Right lobe of liver (tissue), 6 donors: ENCODE measurements at regions not wholly inside any gene's neighbourhood (a gene's known extent, or its start where the extent isn't known, plus 50 kb on each side); places are given as distances from the start of the nearest gene placed in this dataset.

Source experiments
- ATAC-seq, 4 donors: fragments of 200-7000 bp; cut with Tn5 transposase; one replicate each; pipeline ENCODE4 v1.9.1; 2020; ENCODE audit warnings: mild to moderate bottlenecking in 4 of 4, moderate library complexity in 4 of 4
- DNase-seq, 3 donors: peaks; one replicate each; pipeline ENCODE4 v3.0.0-alpha.2; 2020
- H3K27ac ChIP-seq, 3 donors: fragments of 200-600 bp; one replicate each; pipeline ENCODE4 v1.8.0; 2022
- H3K27me3 ChIP-seq, 2 donors: fragments of 200-600 bp; one replicate each; pipeline ENCODE4 v1.8.0; 2022
- H3K36me3 ChIP-seq, 4 donors: fragments of 200-600 bp; sonication (generic) in 1 of 4; one replicate each; pipeline versions ENCODE4 v1.5.1 to v1.8.0; 2017 to 2022; ENCODE audit warnings: control low read depth in 1 of 4
- H3K4me1 ChIP-seq, 4 donors: fragments of 200-600 bp; sonication (generic) in 1 of 4; one replicate each; pipeline versions ENCODE4 v1.5.1 to v1.8.0; 2017 to 2022; ENCODE audit warnings: control low read depth in 1 of 4
- H3K4me3 ChIP-seq, 3 donors: fragments of 200-600 bp; one replicate each; pipeline ENCODE4 v1.8.0; 2022
- H3K9me3 ChIP-seq, 4 donors: fragments of 200-600 bp; sonication (generic) in 1 of 4; one replicate each; pipeline versions ENCODE4 v1.5.1 to v1.8.0; 2017 to 2022; ENCODE audit warnings: control low read depth in 1 of 4
- CTCF ChIP-seq, 4 donors: fragments of 200-600 bp in 3 of 4; fragments of 450-650 bp in 1 of 4; IDR thresholded peaks; one replicate each; pipeline versions ENCODE4 v1.5.1 to v1.8.0; 2016 to 2022; ENCODE audit warnings: antibody characterized with exemption in 4 of 4, mild to moderate bottlenecking in 2 of 4
- POLR2A ChIP-seq: fragments of 450-650 bp; IDR thresholded peaks from one replicate; pipeline ENCODE4 v1.6.1; 2017; ENCODE audit warnings: antibody characterized with exemption, mild to moderate bottlenecking
- WGBS: methylation state at CpG from one replicate; pipeline ENCODE4 v1.1.6; 2018; ENCODE audit warnings: low coverage, low lambda C conversion rate; ENCODE audit not compliant: insufficient coverage; ENCODE audit errors: missing lambda C conversion rate; 5-methylcytosine and 5-hydroxymethylcytosine counted together
- intact Hi-C, 2 donors: fragments of 100-400 bp; cut with DNase I; formaldehyde crosslinking; loops; one replicate each; pipeline versions ENCODE4 v1.11.2 to v1.14.1; 2022
- donor health status: DM: no; HTN: yes; CAD: no.
- donor health status: DM: no; HTN: no; CAD: no.
- donor health status: DM: no; HTN: no; CAD: no.
- donor health status: DM: no; HTN: yes; CAD: no.
- donor health status: DM: no; HTN: yes; CAD: no.

GRCh38 chr2:139526781-139527180 is 746.6 kb upstream of the NXPH2 start:
- intact Hi-C loops, result no loop called here
- TF ChIP-seq CTCF (IDR thresholded peaks at IDR 0.05), result no peak
- TF ChIP-seq POLR2A, result no peak
- Histone ChIP-seq H3K27ac (no peak overlapping the region), H3K27me3 (no peaks in the 10 kb centered on the region), H3K36me3 (no peaks in the 10 kb centered on the region), H3K4me3 (no peak overlapping the region), H3K9me3 (no peaks in the 10 kb centered on the region), H3K4me1 (no peaks in the 10 kb centered on the region)
- no peak for ATAC-seq
- WGBS, result 24% methylated on average over 1 of the region's 1 CpG
- no peak for DNase-seq

GRCh38 chr2:139518321-139518720 is 738.1 kb upstream of the NXPH2 start:
- H3K4me3 ChIP-seq, result no peak overlapping the region
- no peaks in the 10 kb centered on the region for H3K36me3 ChIP-seq
- H3K27me3 ChIP-seq, result no peaks in the 10 kb centered on the region
- no peak for ATAC-seq
- no peak for TF ChIP-seq CTCF (IDR thresholded peaks at IDR 0.05)
- no peak for TF ChIP-seq POLR2A
- H3K9me3 ChIP-seq, result no peaks in the 10 kb centered on the region
- intact Hi-C loops, result no loop called here
- no peak for DNase-seq
- no peak overlapping the region for H3K27ac ChIP-seq
- WGBS, result 50% methylated on average over 5 of the region's 5 CpGs
- no peaks in the 10 kb centered on the region for H3K4me1 ChIP-seq

DNA sequence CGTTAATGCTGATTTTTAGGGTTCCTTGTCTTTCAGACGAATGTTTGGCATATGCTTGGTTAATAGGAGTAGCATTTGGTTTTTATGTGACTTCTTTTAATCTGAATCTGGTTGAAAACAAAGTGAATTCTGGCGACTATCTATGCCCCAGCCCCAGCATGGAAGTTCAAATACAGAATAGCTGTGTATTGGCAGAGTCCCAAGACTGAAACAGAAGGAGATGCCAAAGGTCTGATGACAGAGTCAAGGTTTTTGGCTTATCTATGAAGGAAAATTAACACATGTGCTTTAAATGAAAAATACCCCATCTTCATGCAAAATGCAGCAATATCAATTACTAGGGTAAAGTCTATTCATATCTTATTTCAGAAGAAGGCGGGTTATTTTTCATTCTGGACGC is 734.8 kb upstream of the NXPH2 start:
- no peaks in the 10 kb centered on the region for H3K27me3 ChIP-seq
- TF ChIP-seq POLR2A (no peak), CTCF (IDR thresholded peaks at IDR 0.05) (no peak)
- H3K27ac ChIP-seq, result no peak overlapping the region
- no peaks in the 10 kb centered on the region for H3K9me3 ChIP-seq
- intact Hi-C loops, result no loop called here
- ATAC-seq (no peak), DNase-seq (no peak)
- WGBS, result 33% methylated on average over 5 of the region's 5 CpGs
- H3K4me3 ChIP-seq, result no peak overlapping the region
- no peaks in the 10 kb centered on the region for H3K4me1 ChIP-seq
- no peaks in the 10 kb centered on the region for H3K36me3 ChIP-seq

- TF ChIP-seq CTCF (IDR thresholded peaks at IDR 0.05), result no peak
- TF ChIP-seq POLR2A, result no peak
- no peaks in the 10 kb centered on the region for H3K9me3 ChIP-seq
- H3K4me1 ChIP-seq, result no peaks in the 10 kb centered on the region
- H3K27me3 ChIP-seq, result no peaks in the 10 kb centered on the region
- no peaks in the 10 kb centered on the region for H3K36me3 ChIP-seq
- no peak overlapping the region for H3K27ac ChIP-seq
- DNase-seq (no peak), ATAC-seq (no peak)
- intact Hi-C loops, result no loop called here
- 56% methylated on average over 3 of the region's 3 CpGs for WGBS
- H3K4me3 ChIP-seq, result no peak overlapping the region
Observed at GRCh38 chr2:139495851-139496250, 715.7 kb upstream of the NXPH2 start.

DNA sequence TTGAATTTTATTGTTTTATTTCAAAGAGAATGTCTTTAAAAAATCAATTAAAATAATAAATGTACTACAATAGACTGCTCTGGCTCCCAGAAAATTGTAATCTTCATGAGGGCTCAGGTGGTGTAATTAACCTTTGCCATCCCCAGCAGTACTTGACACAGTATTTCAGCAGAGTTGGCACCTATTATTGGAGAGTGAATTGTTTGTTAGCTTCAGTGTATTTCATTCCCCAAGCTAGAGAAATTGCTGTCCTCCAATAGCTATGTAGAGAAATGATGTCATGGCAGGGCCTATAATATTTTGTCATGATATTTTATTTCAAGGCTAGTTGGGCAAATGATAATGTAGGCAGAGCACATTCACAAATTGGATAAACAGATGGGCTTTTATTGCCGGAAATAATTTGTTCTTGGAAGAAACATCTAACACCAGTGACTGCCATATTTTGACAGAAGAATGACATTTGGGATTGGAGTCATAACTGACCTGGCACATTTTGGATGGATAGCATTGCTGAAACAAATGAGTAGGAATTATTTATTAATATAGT is 712.0 kb upstream of the NXPH2 start:
- intact Hi-C loops, result no loop called here
- Histone ChIP-seq H3K4me1 (no peaks in the 10 kb centered on the region), H3K36me3 (no peaks in the 10 kb centered on the region), H3K9me3 (no peaks in the 10 kb centered on the region), H3K4me3 (no peak overlapping the region), H3K27ac (no peak overlapping the region), H3K27me3 (no peaks in the 10 kb centered on the region)
- no peak for TF ChIP-seq POLR2A
- ATAC-seq (no peak), DNase-seq (no peak)
- 80% methylated on average over 1 of the region's 1 CpG for WGBS
